Endothelial cell of umbilical vein (primary cell): ENCODE measurements at regions not wholly inside any gene's neighbourhood (a gene's known extent, or its start where the extent isn't known, plus 50 kb on each side); places are given as distances from the start of the nearest gene placed in this dataset.

Experiments
- BruUV-seq: library from RNA; stranded (reverse); fragments of 400-500 nt; replicated peaks from 2 replicates; lab custom pipeline; 2021; lab: Mats Ljungman, UMichigan
- CTCF ChIA-PET: fragments of 300-600, 350-600 bp; sonication (Branson Sonifier 250); formaldehyde crosslinking; loops from one replicate; lab custom pipeline; 2021; ENCODE audit warnings: antibody characterized with exemption, inconsistent platforms; lab: Charles Lee
- POLR2A ChIA-PET: fragments of 300-600, 350-600 bp; sonication (Branson Sonifier 250); formaldehyde crosslinking; loops from one replicate; lab custom pipeline; 2021; ENCODE audit warnings: antibody characterized with exemption, inconsistent platforms; lab: Charles Lee
- DNase-seq: peaks from one replicate; pipeline ENCODE4 v3.0.0-alpha.2; 2011; ENCODE audit warnings: low read depth, low spot score
- FAIRE-seq: peaks from 2 replicates; lab custom pipeline; 2011; peaks lifted over from hg19 to GRCh38; lab: Jason Lieb, UNC
- H2AFZ ChIP-seq: 2 replicates; pipeline ENCODE4 v1.6.0; 2012; ENCODE audit warnings: low read depth, low read length, control low read depth, inconsistent platforms
- H3K27ac ChIP-seq: 2 replicates; pipeline ENCODE4 v1.5.1; 2011; ENCODE audit warnings: low read depth, mild to moderate bottlenecking, control low read depth, low read length, moderate library complexity; ENCODE audit not compliant: insufficient read depth
- H3K27me3 ChIP-seq, 2 experiments: 2 replicates each; pipeline versions ENCODE4 v1.6.0 to v1.6.1; 2011; ENCODE audit warnings: low read length in 2 of 2, mixed read lengths in 1 of 2; ENCODE audit not compliant: control insufficient read depth in 2 of 2, insufficient read depth in 2 of 2
- H3K36me3 ChIP-seq, 2 experiments: 2 replicates in 1 of 2; 3 replicates in 1 of 2; pipeline ENCODE4 v1.5.1; 2011; ENCODE audit warnings: low read length in 2 of 2, mild to moderate bottlenecking in 1 of 2, moderate library complexity in 1 of 2; ENCODE audit not compliant: control insufficient read depth in 2 of 2, insufficient read depth in 2 of 2; ENCODE audit errors: extremely low read depth in 1 of 2
- H3K4me1 ChIP-seq: 3 replicates; pipeline ENCODE4 v1.5.1; 2011; ENCODE audit warnings: mild to moderate bottlenecking, low read length; ENCODE audit not compliant: control insufficient read depth, insufficient read depth; ENCODE audit errors: extremely low read depth
- H3K4me2 ChIP-seq: 2 replicates; pipeline ENCODE4 v1.6.1; 2011; ENCODE audit warnings: low read length, control low read depth, mixed read lengths; ENCODE audit not compliant: insufficient read depth
- H3K4me3 ChIP-seq, 3 experiments: fragments of 200-600 bp in 1 of 3; sonication (generic), shearing (Covaris generic) in 1 of 3; replicated peaks in 1 of 3; 2 replicates each; pipeline ENCODE4 v1.5.1; 2011 to 2016; ENCODE audit warnings: control low read depth in 3 of 3, low read length in 3 of 3, mild to moderate bottlenecking in 2 of 3, inconsistent platforms in 1 of 3, low read depth in 1 of 3, moderate library complexity in 1 of 3; ENCODE audit not compliant: insufficient read depth in 1 of 3
- H3K79me2 ChIP-seq: 2 replicates; pipeline ENCODE4 v1.6.0; 2012; ENCODE audit warnings: low read length, inconsistent platforms; ENCODE audit not compliant: control insufficient read depth, insufficient read depth
- H3K9ac ChIP-seq: replicated peaks from 2 replicates; pipeline ENCODE3; 2011; ENCODE audit warnings: low read length, control low read depth; ENCODE audit not compliant: insufficient read depth; ENCODE audit errors: extremely low read depth
- H3K9me1 ChIP-seq: replicated peaks from 3 replicates; pipeline ENCODE4 v1.6.0; 2011; ENCODE audit warnings: mild to moderate bottlenecking, low read length; ENCODE audit not compliant: control insufficient read depth, insufficient read depth; ENCODE audit errors: extremely low read depth
- H3K9me3 ChIP-seq: replicated peaks from 2 replicates; pipeline ENCODE4 v1.5.1; 2012; ENCODE audit warnings: low read length, inconsistent platforms; ENCODE audit not compliant: control insufficient read depth, insufficient read depth
- H4K20me1 ChIP-seq: replicated peaks from 2 replicates; pipeline ENCODE3; 2011; ENCODE audit warnings: mild to moderate bottlenecking, low read length; ENCODE audit not compliant: control insufficient read depth, insufficient read depth; ENCODE audit errors: extremely low read depth
- EZH2 ChIP-seq: IDR thresholded peaks from 2 replicates; pipeline ENCODE4 v1.6.1; 2012; ENCODE audit warnings: borderline replicate concordance, low read depth, mild to moderate bottlenecking, moderate library complexity, low read length, inconsistent platforms; ENCODE audit not compliant: severe bottlenecking
- FOS ChIP-seq: IDR thresholded peaks from 2 replicates; pipeline ENCODE4 v1.6.1; 2011; ENCODE audit warnings: mild to moderate bottlenecking, low read length, moderate library complexity, borderline replicate concordance; ENCODE audit not compliant: insufficient read depth
- GATA2 ChIP-seq: IDR thresholded peaks from 2 replicates; pipeline ENCODE4 v1.7.0; 2011; ENCODE audit warnings: low read depth, mild to moderate bottlenecking, moderate library complexity, mixed read lengths, low read length; ENCODE audit not compliant: insufficient read length, insufficient read depth
- JUN ChIP-seq: IDR thresholded peaks from 2 replicates; pipeline ENCODE4 v1.6.1; 2011; ENCODE audit warnings: borderline replicate concordance, low read depth; ENCODE audit not compliant: insufficient read length, insufficient read depth
- MYC ChIP-seq: IDR thresholded peaks from one replicate; pipeline ENCODE4 v1.6.1; 2011; ENCODE audit warnings: mild to moderate bottlenecking, low read depth, low read length
- POLR2A ChIP-seq: IDR thresholded peaks from 2 replicates; pipeline ENCODE4 v1.6.1; 2012; ENCODE audit warnings: low read depth, mild to moderate bottlenecking, control low read depth, low read length
- POLR2AphosphoS5 ChIP-seq: IDR thresholded peaks from 2 replicates; pipeline ENCODE4 v1.6.1; 2012; ENCODE audit warnings: low read depth, mild to moderate bottlenecking, control low read depth, low read length, moderate library complexity; ENCODE audit not compliant: insufficient read depth
- dilution Hi-C: fragments of 300-500 bp; cut with MboI; formaldehyde crosslinking; loops from one replicate; pipeline ENCODE4 v1.15.0; 2019; ENCODE audit warnings: low sequenced_read_pairs; ENCODE audit not compliant: extremely low pct_ligation_motif_present
- intact Hi-C: fragments of 100-400 bp; cut with micrococcal nuclease; formaldehyde crosslinking; loops from one replicate; pipeline ENCODE4 v1.10.0; 2022
- TF ChIP-seq, protein P1 (sequence below), 2 donors: IDR thresholded peaks; 1 replicate in 1 of 2; 2 replicates in 1 of 2; pipeline ENCODE4 v1.5.1; 2011; ENCODE audit warnings: low read length in 2 of 2, mild to moderate bottlenecking in 2 of 2, moderate library complexity in 2 of 2, control low read depth in 1 of 2, inconsistent platforms in 1 of 2, low read depth in 1 of 2; ENCODE audit not compliant: insufficient read depth in 1 of 2; ENCODE audit errors: extremely low read depth in 1 of 2
- TF ChIP-seq, protein P2 (sequence below): IDR thresholded peaks from 2 replicates; pipeline ENCODE4 v1.6.1; 2011; ENCODE audit not compliant: insufficient read depth, insufficient read length

DNA sequence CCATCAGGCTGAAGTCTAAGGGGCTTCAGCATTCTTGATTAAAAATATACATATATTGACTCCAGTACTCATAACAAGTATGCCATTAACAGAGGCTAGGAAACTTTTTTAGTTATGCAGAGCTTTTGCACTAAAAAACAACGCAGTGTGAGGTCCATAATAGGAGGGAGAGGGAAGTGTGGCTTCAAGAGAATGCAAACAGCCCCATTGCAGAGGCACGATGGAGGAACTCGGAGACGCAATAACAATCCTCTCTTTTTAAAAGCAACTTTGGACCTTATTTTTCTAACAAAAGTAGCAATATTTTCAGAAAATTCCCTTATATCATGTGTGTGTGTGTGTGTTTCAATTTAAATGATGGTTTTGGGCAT, 150.0 kb upstream of the PTCH1 start:
- Histone ChIP-seq H4K20me1 (no peaks in the 10 kb centered on the region), H3K27ac (no peak overlapping the region), H3K36me3 (no peaks in the 10 kb centered on the region), H2AFZ (no peak overlapping the region), H3K4me1 (no peaks in the 10 kb centered on the region), H3K9me1 (no peaks in the 10 kb centered on the region), H3K4me2 (no peak overlapping the region), H3K9ac (no peak overlapping the region), H3K9me3 (no peaks in the 10 kb centered on the region), H3K4me3 (no peak overlapping the region), H3K79me2 (no peaks in the 10 kb centered on the region), H3K27me3 (peaks cover 0 to 8% of the 10 kb centered on the region in 2 experiments)
- intact Hi-C loops (no loop called here), dilution Hi-C loops (no loop called here)
- CTCF ChIA-PET, result no interaction called here
- DNase-seq, result no peak
- FAIRE-seq, result no peak
- TF ChIP-seq MYC (no peak), FOS (no peak), JUN (no peak), POLR2AphosphoS5 (no peak), EZH2 (no peak), POLR2A (no peak), GATA2 (no peak)
- TF ChIP-seq, protein P1, sequence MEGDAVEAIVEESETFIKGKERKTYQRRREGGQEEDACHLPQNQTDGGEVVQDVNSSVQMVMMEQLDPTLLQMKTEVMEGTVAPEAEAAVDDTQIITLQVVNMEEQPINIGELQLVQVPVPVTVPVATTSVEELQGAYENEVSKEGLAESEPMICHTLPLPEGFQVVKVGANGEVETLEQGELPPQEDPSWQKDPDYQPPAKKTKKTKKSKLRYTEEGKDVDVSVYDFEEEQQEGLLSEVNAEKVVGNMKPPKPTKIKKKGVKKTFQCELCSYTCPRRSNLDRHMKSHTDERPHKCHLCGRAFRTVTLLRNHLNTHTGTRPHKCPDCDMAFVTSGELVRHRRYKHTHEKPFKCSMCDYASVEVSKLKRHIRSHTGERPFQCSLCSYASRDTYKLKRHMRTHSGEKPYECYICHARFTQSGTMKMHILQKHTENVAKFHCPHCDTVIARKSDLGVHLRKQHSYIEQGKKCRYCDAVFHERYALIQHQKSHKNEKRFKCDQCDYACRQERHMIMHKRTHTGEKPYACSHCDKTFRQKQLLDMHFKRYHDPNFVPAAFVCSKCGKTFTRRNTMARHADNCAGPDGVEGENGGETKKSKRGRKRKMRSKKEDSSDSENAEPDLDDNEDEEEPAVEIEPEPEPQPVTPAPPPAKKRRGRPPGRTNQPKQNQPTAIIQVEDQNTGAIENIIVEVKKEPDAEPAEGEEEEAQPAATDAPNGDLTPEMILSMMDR (IDR thresholded peaks at IDR 0.05; ENCODE audit: extremely low read depth in 1 of 2, insufficient read depth in 1 of 2, low read depth in 1 of 2, low read length in 2 of 2), result no peak
- TF ChIP-seq, protein P2, sequence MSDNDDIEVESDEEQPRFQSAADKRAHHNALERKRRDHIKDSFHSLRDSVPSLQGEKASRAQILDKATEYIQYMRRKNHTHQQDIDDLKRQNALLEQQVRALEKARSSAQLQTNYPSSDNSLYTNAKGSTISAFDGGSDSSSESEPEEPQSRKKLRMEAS, result no peak
- POLR2A ChIA-PET, result no interaction called here
- no TSS peak for BruUV-seq
